Keratinocyte (primary cell): ENCODE measurements at regions not wholly inside any gene's neighbourhood (a gene's known extent, or its start where the extent isn't known, plus 50 kb on each side); places are given as distances from the start of the nearest gene placed in this dataset.

Source experiments
- CTCF ChIP-seq, 3 experiments: IDR thresholded peaks in 1 of 3; conservative IDR thresholded peaks in 1 of 3; optimal IDR thresholded peaks in 1 of 3; 2 replicates in 2 of 3; 3 replicates in 1 of 3; pipeline versions ENCODE3 to v1.5.1; 2011; ENCODE audit warnings: low read length in 3 of 3, mild to moderate bottlenecking in 3 of 3, moderate library complexity in 2 of 3, control low read depth in 1 of 3, inconsistent platforms in 1 of 3; ENCODE audit not compliant: insufficient read depth in 2 of 3; ENCODE audit errors: extremely low read depth in 1 of 3
- EZH2 ChIP-seq: IDR thresholded peaks from one replicate; pipeline ENCODE4 v1.6.1; 2012; ENCODE audit warnings: inconsistent platforms, mild to moderate bottlenecking, low read length, moderate library complexity

- no peak for TF ChIP-seq CTCF (optimal IDR thresholded peaks at IDR 0.05 in 1 of 3, IDR thresholded peaks at IDR 0.05 in 1 of 3, conservative IDR thresholded peaks at IDR 0.05 in 1 of 3; ENCODE audit: extremely low read depth in 1 of 3, insufficient read depth in 2 of 3, low read length in 3 of 3)
- no peak for TF ChIP-seq EZH2
These were observed 172.0 kb upstream of the NRSN1 start for GRCh38 chr6:23953976-23954375.
